ENCODE measurements at regions not wholly inside any gene's neighbourhood (a gene's known extent, or its start where the extent isn't known, plus 50 kb on each side); places are given as distances from the start of the nearest gene placed in this dataset.
A peak's percentile ranks its signal among the peaks of the same experiment; 100 is the strongest.

DNA sequence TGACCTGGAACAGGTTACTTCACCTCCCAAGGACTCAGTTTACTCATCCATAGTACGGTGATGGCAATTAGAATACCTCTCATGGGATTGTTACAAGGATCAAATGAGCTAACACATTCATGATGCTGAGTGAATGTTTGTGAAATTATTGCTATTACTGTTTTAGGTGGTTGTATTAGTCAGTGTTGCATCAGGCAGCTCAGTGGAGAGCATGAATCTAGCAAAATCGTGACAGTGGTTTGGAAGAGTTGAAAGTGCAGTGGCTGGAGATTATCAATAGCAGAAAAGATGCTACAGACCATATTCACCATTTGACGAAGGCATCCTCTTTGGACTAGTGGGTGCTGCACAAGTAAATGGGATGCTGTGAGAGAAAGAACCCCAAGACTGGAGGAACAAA, 50.4 kb upstream of the CTNNBL1 start:
- DNase-seq = no peak

DNA sequence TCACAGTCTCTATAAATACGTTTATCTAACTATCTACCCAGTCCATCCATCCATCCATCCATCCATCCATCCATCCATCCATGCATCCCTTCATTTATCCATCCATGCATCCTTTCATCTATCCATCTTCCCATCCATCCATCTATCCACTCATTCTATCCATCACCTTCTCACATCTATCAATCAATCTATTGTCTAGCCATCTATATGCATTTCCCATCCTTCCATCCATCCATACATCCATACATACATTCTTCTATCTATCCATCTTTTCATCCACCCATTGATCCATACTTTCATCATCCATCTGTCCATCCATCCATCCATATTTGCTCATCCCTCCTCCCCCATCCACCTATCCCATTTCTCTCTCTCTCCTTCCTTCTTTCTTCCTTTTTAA, 51.6 kb upstream of the CTNNBL1 start:
- DNase-seq = no peak

DNA sequence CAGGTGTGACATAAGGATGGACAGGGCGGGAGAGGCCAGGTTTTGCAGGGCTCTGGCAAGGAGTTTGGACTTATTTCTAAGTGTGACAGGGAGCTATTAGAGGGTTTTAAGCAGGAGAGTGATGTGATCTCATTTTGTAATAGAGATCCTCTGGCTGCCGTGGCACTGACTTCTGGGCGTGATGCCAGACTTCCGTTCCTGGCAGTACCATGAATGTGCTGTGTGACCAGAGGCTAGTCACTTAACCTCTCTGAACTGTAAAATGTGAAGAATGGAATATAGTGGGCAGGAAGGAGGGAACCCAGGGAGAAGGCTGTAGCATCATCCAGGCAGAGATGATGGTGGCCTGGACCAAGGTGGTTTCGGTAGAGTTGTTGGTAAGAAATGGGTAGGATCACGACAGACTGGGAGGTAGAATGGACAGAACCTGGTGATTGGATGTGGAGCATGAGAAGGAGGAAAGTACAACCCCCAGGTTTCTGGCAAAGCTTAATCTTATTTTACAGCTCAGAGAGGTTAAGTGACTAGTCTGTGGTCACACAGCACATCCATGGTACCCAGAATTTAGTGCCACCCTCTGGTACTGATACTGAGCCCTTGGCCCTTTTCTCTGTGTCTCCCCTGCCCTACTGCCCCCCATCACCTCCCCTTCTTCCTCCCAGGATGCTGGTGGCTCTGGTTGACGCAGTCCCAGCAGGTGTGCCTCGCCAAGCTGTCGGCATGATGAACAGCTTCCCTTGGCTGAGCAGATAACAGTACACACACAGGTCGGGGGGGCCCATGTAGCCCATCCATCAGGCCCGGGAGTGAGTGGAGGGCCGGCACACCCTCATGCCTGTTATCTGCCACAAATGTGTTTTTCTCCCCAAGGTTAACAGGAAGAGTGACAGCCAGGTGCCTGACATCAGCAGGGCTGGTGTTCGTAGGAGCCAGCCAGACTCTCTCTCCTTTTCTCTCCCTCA, 52.9 kb upstream of the CTNNBL1 start:
- peak; percentile 52 for DNase-seq

DNA sequence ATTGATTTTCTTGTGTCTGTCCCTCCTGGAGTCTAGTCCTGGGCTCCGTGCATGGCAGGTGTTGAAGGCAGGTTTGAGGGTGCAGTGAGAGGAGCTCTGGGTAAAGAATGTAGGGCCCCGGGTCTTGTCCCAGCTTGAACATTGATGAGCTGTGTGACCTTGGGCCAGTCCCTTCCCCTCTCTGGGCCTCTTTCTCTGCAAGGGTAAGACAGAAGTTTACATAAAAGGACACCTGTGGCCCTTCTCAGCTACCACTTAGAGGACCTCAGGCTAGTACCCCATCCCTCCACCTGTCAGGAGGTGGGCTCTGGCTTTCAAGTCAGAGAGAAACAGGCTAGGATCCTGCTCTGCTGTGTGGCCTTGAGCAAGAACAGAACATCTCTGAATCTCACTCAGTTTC, 55.3 kb upstream of the CTNNBL1 start:
- DNase-seq = no peak

DNA sequence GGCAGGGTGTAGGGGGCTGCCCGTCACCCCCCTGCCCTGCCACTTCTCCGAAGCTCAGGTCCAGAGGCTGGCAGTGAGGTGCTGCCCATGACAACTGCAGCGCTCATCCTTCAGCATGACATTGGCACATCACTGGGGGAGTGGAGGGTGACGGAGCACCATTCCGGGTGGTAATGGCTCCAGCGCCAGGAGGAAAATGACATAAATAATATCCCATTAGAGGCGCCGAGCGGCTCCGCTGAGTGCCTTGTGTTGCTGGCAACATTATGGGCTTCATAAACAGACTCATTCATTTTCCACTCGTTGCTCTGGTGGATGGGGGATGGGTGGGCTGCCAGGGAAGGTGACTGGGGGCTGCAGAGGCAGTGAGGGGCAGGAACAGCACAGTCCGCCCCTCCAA, 56.9 kb upstream of the CTNNBL1 start:
- DNase-seq = no peak

DNA sequence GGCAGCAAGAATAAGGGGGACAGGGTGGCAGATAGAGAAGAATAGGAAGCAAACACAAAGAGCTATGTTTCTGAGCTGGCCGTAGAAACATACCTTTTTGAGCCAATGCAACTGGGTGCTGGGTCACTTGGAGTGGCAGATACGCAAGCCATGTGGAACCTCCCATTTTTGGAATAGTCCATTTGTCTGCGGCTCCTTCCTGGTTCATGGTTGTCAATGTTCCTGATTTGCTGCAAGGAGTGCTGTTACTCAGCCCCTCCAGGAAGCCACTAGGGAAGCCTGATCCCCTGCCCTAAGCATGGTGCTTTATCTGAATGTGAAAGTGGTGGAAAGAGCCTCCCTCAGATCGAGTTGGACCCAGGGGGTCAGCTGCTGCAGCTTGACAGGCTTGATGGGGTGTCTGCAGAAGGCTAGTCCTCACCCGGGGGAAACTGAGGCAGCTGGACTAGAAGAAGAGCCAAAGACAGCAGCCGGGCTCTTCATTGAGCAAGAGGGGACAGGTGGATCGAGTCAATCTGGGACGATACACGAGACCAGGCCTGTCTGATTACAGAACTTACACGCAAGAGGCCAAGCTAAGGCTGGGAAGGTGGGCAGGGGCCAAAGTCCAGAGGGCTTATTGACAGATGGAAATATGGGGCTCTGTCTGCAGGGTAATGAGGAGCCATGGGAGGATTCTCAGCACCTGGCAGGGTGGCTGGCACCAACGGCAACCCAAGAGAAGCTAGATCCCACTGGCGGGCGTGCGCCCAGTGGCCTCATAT, 57.4 kb upstream of the CTNNBL1 start:
- peak; percentile 12 for DNase-seq

DNA sequence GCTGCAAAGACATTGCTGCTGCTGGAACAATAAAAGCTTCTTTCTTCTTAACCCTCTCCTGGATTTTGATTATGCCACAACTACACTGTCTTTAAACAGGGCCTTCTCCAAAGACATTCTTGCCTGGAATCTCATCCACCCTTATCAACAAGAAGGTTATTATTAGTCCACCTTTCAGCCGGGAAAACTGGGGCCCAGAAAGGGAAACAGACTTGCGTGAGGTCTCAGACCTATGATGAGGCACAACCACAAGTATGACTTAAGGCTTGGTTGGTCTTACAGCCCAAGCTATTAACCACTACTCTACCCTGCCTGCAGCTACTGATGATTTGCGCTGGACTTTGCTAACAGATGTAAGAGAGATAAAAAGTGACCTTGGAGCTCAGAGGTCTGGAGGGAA, 62.8 kb upstream of the CTNNBL1 start:
- no peak for DNase-seq

DNA sequence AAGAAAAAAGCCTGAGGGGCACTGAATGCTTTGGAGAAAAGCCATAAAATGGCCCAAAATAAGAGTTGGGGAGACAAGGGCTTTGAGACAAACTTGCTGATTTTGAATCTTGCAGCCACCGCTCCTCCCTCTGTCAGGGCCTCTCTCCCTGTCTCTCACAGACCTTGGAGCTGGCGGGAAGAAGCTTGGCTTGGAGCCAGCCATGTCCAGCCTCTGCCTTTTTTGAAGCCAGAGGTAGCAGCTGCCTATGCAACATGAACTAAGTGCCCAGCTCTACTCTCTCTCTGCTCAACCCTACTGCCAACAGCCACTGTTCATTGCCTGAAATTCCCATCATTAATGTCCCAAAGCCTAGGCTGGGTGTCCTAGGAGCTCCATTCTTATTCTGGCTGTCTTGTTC, 63.7 kb upstream of the CTNNBL1 start:
- peak; percentile 13 for DNase-seq

DNA sequence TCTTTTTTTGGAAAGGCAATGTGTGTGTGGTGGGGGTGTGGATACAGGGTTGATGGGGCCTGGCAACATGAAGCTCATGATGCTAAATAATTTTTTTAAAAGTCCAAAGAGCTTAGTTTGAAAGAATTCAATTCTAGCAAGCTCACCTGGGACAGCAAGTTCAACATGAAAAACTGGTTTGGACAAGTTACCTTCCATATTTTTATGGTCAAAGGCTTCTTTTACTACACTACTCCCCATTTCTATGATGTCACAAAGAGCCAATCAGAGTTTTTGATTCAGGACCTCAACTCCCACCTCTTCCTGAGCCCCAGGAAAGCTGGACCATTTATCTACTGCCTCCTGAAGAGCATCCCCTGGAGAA, 66.1 kb upstream of the CTNNBL1 start:
- peak; percentile 17 for DNase-seq

DNA sequence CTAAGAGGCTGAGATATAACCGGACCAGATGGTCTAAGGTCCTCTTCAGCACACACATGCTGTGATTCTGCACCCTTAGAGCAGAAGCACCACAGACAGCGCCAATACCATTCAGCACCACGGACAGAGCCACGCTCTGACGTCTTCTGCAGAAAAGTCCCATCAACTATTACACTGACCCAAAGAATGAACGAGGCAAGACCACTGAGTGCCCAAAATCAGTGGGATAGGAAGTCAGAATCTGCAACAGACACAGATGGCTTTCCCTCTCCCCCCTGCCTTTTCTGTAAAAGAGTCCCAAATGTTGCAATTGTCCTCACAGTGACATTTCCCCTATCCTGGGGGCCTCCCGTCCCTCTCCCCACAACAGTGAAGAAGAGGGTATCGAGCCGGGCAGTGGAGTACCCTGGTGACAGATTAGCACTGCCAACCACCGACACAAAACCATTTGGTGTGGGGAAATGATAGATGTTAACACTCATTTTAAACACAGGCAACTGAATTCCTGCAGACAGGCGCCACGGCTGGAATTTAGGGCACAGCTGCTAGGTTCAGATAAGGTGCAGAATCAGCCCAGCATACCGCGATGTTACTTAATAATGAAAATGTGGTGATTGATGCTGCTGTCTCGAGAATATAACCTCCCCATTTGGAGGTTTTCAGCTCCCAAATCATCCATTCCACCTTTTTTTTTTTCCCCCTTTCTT, 66.6 kb upstream of the CTNNBL1 start:
- peak; percentile 40 for DNase-seq

DNA sequence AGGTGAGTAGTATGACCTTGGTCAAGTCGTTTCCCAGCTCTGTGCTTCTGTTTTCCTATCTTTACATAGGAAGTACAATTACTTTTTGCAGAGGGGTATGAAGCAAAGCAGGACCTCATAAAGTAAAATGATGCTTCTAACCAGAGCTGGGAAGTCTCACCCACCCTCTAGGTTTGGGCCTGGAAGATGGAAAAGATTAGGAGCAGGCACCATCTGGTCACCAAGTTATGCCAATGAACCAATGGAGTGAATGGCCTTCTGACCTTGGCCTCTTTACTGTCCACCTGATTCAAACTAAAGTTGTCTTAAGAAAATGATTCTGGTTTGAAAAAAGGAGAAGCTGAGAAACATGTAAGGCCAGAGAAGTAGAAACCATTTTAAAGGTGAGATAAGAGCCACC, 68.9 kb upstream of the CTNNBL1 start:
- DNase-seq = no peak

DNA sequence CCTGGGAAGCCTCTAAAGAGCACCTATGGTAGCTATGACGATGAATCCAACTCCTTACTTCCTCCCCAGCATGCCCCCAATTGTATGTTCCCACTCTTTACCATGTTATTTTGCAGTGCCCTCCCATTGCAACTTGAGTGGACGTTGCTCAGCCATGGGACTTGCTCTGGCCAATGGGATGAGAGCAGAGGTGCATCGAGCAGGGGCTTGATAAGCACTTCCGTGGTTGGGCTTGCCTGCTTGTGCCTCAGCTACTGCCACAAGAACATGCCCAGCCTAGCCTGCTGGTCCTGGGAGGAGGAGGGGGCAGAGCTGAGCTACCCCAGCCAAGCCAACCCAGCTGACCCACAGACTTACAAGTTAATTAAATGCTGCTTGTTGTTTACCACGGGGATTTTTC, 71.1 kb upstream of the CTNNBL1 start:
- DNase-seq = no peak

DNA sequence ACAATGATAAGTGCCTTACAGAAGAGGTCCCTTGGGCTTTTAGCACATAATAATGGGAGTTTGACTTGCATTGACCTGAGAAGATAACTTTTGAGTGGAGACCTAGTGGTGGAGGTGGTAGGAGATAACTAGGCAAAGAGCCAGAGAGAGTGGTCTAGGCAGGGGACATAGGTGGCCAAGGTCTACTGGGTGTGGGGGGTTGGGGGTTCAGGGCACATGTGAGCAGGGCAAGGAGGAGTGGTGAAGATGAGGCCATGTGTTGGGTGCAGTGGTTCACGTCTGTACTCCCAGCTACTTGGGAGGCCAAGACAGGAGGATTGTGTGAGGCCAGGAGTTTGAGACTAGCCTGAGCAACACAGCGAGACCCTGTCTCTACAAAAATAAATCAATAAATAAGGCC, 74.3 kb upstream of the CTNNBL1 start:
- no peak for DNase-seq

DNA sequence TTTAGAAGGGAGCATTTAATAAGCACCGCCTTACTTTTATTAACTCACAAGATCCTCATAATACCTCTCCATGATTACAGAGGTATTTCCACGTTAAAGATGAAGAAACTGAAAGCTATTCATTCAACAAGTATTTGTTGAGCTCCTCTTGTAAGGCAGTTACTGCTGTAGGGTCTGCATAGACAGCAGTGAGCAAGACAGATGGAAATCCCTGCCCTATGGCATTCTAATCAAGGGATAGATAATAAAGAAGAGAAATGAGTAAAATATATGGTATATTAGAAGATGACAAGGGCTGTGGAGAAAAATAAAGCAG, 77.8 kb upstream of the CTNNBL1 start:
- no peak for DNase-seq

DNA sequence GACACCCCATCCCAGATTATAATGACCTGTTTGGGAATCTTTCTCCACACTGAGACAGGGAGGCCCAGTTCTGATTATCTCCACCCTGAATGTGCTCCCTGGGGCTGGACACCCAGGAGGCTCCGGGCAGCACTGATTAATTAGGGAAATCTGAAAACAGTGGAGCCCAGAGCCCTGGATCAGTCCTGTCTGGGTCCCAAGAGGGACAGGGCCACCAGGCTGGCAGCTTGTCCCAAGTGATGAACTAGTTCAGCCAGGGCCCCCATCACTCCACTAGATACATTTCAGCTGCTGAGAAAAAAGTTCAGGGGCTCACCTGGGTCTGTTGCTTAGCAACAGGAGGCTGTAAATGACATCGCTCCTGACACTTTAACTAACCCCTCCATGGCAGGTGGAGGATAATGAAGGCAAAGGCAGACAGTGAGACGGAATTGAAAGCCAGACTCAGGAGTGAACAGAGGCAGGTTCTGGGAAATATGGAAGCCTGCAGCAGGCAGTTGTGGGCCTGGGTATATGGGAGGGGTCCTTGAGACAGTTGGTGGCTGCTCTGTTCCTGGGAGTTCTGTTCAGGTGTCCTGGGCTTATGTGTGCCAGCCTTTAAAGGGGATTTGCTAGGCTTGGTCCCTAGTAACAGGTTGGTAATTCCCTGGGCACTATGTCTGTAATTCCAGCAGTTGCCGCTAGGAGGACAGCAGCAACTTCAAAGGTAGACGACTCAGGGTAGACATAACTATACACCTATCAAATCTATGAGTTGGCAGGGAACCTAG, 78.3 kb upstream of the CTNNBL1 start:
- DNase-seq = peak; percentile 78

DNA sequence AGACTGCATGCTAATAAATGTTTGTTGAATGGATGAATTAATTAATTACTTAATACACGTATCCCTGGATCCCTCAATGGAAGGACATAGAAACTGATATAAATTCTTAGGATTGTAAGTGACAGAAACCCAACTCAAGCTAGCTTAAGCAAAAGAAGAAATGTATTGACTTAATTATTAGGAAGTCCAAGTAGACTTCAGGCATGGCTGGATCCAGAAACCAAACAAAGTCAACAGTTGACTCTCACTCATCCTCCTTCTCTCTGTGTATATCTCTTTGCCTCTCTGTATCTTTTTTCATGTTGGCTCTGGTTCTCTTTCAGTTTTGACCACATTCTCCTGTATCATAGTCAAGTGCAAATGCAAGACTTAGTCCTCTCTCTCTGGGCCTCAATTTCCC, 82.0 kb upstream of the CTNNBL1 start:
- DNase-seq = no peak

DNA sequence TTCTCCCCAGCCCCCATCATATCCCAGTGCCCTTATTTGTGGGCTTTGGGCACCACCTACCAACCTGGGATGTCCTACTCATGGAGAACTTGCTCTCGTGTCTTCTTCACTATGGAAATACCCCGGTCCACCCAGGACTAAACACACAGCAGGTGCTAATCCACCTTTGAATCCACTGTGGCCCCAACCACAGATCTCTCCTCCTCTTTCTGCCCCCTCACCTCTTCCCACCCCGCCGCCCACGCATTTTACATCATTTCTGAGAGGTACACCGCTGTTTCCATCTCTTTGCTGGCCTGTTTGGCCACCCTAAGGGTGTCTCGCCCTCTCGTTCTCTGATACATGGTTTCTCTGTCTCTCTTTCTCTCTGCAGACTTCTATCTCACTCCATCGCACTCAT, 82.5 kb upstream of the CTNNBL1 start:
- no peak for DNase-seq

DNA sequence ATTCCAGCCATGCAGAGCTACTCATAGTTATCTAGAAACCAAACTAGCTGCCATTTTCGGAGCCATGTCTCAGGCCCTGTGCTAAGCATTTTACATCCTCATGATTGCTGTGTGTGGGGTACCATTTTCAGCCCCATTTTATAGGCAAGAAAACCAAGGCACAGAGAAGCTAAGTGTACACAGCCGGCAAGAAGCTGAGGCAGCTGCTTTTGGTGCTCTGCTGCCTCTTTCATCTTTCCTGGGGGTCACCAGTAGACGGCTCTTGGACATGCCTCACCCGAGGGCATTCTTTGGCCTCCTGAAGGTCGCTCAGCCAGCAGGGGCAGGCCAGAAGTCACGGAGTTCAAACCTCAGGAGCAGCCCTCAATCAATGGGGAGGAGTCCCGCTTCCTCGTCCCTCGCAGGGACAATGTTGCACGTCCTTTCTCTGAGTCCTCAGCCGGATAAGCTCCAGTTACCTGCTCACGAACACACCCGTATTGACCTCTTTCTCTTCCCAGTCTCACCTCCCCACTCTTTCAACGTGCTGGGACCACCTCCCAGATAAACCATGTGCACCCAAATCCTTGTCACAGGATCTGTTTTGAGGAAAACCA, 82.6 kb upstream of the BLCAP start:
- no peak for DNase-seq

DNA sequence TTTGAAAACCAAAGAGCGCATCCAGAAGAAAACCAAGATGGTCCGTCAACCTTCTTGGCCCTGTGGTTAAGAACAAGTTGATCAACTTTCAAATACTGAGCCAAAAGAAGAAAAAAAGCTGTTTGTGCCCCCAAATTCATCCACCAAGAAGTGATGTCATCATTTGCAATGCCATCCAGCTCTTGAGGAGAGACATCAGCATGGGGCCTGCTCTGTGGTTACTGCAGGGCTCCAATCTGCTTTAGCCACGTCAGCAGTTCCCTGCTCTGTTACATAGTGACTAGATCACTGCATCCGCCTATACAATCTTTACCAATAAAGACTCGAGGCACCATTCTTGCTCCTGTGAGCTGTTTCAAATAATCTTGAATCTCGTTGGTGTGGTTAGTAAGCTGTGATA, 75.0 kb upstream of the BLCAP start:
- DNase-seq = no peak

DNA sequence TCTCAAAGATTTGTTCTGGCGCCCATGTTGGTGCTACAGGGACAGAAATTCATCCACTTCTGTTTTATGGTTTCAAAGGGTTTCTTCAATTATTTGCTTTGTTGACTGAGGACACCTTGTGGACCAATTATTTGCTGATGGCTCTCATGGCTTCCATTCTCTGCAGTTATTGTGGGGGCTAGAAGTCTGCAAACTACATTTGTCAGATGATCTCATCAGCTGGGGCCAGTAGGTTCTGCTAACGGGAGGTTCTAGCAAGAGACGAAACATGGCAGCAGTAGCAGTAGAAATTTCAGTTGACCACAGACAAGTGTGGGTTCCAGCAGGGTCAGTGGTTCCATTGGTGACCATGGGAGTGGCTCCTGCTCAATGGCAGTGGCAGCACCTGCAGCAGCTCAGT, 72.8 kb upstream of the BLCAP start:
- no peak for DNase-seq

DNA sequence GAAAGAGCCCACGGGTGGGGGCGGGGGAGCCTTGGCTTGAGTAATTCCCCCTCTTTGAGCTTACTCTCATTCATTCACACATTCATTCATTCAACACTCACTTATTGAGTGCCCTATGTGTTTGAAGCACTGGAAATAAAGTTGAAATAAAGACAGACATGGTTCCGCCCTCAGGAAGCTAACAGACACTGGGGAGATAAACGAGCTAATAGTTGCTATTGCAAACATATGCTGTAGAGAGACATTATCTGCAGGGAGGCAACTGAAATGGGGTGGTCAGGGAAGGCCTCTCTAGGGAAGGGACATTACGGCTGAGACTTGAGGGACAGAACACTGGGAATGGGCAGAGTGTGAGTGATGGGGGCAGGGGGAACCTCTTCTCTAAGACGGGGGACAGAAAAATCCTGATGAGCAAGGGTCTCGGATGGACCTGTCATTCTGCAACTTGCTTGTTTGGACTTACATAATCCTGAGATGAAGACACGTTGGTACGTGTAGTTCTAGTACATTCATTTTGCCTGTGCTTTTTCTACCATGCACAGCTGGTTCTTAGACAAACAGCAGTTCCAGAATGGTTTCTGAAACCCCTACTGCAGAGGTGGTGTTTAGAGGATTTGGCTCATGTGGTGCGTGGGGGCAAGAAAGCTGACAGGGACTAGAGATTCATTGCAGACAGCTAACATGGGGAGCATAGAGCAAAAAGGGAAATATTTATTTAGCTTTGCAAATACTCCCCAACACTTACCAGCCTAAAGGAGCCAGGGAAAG, 71.1 kb upstream of the BLCAP start:
- DNase-seq = no peak

DNA sequence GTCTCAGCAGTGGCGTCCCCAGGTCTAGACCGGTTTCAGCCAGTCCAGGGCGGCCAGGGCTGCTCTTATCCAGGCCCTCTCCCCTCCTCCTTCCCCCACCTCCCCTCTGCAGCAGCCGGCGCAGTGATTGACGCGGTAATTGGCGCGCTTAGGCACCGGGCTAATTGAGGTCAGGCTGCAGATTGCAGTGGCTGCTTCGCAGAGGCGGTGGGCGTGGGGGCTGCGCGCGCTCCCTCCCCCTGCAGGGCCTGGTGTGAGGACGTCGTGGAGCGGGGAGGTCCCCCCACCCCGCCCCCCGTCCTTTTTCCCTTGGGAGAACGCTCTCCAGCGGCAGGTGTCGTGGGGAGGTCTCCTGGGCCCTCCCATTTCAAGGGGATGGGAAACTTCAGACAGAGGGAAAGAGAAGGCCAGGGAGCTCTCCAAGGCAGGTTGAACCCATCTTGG, 70.4 kb upstream of the BLCAP start:
- DNase-seq = no peak
